OCI-LY7 (cell line): ENCODE measurements at regions not wholly inside any gene's neighbourhood (a gene's known extent, or its start where the extent isn't known, plus 50 kb on each side); places are given as distances from the start of the nearest gene placed in this dataset.

Experiments
- CTCF ChIP-seq: fragments of 200-600 bp; sonication (generic); conservative IDR thresholded peaks from 2 replicates; pipeline ENCODE4 v1.5.1; 2014; ENCODE audit warnings: mild to moderate bottlenecking, antibody characterized with exemption, low read length, moderate library complexity, mixed read lengths
- EZH2phosphoT487 ChIP-seq: fragments of 200-600 bp; sonication (generic); IDR thresholded peaks from 2 replicates; pipeline ENCODE4 v1.6.1; 2018; ENCODE audit warnings: low read depth, borderline replicate concordance, mild to moderate bottlenecking, mixed run types, antibody characterized with exemption, low read length, moderate library complexity, mixed read lengths

GRCh38 chr7:20270371-20270770 is 53.2 kb upstream of the MACC1 start:
- TF ChIP-seq CTCF = no peak
- no peak for TF ChIP-seq EZH2phosphoT487
